Ureter (tissue), 1 donor: ENCODE measurements at regions not wholly inside any gene's neighbourhood (a gene's known extent, or its start where the extent isn't known, plus 50 kb on each side); places are given as distances from the start of the nearest gene placed in this dataset.

ENCODE experiments used
- DNase-seq: peaks from one replicate; pipeline ENCODE4 v3.0.0-alpha.2; 2020; ENCODE audit warnings: low spot score
- donor health status: DM: yes; HTN: yes; CAD: no.

DNA sequence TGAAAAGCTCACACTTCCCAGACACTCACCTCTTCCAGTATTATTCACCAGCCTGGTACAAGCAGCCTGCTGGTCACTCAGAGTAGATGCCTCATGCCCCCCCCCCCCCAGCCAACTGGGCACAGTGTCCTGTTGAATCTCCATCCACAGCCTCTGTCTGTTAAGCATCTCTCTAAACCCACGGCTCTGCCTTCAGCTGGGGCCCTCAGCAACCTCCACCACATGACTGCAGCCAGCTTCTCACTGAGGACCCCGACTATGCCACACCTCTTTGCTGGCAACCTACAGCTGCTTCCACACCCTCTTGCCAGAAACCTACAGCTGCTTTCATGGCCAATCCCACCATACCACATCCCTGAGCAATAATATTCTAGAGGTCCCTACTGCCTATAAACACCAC, 113.1 kb downstream of the RHOU start:
- DNase-seq = no peak

- no peak for DNase-seq
Observed at GRCh38 chr1:228849011-228849541, 113.8 kb downstream of the RHOU start.

GRCh38 chr1:228850141-228851100, 115.1 kb downstream of the RHOU start:
- DNase-seq = no peak

DNA sequence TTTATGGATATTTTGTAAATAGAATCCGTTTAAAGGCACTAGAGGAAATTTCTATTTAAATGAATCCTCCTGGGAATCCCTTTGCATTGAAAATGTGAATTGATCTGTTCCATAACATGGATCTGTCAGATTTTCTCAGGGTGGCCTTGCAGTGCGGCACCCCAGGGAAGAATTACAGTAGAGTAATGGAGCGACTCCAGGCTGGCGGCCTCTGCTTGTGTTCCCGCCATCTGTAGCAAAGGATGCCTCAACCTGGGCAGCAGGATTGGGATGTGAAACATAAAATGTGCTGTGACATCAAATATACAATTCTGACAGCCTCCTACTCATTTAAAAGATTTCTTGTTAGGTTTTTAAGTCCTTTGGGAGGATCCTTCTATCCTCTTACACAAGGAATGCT, 115.9 kb downstream of the RHOU start:
- no peak for DNase-seq

GRCh38 chr1:228851618-228852017, 116.3 kb downstream of the RHOU start:
- DNase-seq = no peak

GRCh38 chr1:228852024-228852423, 116.7 kb downstream of the RHOU start:
- DNase-seq = no peak

DNA sequence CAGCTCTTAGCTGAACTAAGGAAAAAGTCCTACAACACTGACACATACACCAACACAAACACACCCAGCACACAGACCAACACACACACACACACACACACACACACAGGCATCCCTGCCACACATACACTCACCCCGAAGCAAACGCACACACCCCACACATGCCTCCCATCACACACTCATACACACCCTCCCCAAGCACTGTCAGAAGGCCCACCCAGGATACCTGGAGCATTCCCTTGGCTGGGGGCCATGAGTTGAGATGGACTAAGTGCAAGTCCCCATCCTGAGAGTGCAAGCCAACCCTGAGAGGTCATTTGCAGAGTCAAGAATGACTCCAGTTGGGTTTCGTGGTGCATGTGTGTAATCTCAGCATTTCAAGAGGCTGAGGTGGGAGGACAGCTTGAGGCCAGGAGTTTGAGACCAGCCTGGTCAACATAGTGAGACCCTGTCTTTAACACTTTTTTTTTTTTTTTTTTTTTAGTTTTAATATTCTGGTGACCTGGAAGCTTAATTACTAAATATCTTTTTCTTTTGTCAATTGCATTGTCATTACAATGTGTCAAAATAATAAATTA, 117.3 kb downstream of the RHOU start:
- no peak for DNase-seq

DNA sequence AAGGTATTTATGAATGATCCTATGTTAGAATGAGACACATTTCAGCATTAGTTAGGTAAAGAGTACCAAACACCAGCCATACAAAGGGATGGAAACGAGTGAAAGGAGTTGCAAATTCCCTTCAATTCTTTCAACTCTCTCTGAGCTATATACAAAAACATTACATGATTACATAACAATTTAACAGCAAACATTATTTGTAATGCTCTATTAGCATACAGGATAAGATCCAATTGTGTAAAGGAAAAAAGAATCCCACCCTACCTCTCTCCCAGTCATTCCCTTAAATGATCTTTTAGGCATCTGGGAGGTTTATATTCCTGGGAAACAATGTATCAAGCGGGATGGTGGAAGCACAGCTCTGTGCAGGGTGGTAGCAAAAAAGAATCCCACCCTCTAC, 117.9 kb downstream of the RHOU start:
- DNase-seq = no peak

DNA sequence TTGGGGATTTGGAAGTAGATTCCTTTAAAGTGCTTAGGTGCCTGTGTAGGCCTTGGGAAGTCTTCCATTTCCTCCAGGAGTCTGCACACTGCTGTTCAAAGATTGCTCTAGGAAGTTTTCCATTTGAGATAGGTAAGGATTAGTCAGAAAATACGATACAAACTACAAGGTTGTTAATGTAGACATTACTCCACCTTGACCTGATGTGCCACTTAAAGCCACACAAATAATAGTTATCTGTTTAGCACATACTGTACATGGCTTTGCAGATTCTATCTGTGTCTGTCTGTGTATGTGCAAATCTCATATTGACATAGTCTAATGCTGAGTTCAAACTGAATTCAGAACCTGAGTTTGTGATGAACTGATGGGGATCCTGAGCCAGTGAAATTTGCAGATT, 118.4 kb downstream of the RHOU start:
- DNase-seq = no peak

- DNase-seq = no peak
Observed at GRCh38 chr1:228854907-228855306, 119.6 kb downstream of the RHOU start.

DNA sequence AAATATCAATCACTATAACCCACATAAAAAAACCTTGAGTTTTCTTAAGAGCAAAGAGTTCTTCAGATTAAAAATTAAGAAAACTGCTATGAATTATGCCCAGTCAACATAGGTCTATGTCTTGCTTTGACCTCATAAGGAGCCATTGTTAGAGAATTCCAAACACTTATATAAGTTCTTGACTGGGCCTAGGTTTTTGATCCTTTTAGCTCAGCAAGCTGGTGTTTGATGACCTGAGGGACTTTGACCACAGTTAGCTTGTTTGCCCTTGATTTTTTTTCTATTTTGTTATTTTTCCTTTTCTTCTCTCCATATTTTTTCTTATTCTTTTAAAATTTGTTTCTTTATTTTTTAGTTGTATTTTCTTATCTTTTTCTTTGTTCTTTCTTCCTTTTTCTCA, 122.3 kb downstream of the RHOU start:
- no peak for DNase-seq

GRCh38 chr1:228860911-228861831, 125.9 kb downstream of the RHOU start:
- peak; percentile 56 for DNase-seq

- DNase-seq = peak; percentile 17
Observed at GRCh38 chr1:228861832-228862180, 126.5 kb downstream of the RHOU start.

GRCh38 chr1:228862542-228863505, 127.5 kb downstream of the RHOU start:
- DNase-seq = no peak

DNA sequence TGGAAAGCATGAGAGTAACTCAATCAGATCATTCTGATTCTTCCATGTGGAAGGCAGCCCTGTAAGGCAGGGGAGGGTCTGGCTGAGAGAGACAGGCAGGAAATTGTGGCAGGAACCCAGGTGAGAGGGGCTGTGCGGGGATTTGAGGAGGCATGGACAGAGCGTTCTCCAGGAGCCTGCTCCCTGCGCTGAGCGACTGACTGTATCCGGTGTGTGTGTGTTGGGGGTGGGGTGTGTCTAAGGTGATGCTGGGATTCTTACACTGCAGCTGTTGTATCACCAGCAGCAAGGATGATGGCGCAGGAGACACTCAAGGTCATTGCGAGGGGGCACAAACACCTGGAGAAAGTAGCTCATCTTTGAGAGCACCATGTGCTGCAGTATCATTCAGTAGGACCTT, 128.5 kb downstream of the RHOU start:
- DNase-seq = no peak

DNA sequence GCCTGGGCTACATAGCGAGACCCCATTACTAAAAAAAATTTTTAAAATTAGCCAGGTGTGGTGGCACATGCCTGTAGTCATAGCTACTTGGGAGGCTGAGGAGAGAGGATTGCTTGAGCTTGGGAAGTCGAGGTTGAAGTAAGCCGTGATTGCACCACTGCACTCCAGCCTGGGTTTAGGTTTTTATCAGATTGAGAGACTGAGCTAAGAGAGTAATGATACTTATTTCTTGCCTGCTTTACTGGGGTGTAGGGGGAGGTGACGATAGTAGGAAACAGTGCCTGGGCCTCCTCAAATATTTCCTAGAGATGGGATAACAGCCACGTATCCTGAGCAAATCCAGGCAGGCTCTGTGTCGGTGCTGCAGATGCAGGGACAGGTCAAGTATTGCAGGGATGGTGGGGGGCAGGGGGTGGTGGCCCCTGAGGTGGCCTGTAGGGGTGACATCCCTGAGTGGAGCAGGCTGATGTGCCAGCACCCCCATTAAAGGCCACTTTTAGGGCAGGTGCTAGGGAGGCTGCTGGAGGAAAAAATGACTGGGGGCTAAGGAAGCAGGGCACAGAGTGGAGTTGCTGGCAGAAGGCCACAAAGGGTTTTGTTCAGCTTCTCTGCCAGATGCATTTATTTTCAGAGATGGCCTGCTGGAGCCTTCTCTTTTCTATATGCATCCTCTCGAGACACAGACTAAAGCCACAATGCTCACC, 130.5 kb downstream of the RHOU start:
- DNase-seq = no peak

DNA sequence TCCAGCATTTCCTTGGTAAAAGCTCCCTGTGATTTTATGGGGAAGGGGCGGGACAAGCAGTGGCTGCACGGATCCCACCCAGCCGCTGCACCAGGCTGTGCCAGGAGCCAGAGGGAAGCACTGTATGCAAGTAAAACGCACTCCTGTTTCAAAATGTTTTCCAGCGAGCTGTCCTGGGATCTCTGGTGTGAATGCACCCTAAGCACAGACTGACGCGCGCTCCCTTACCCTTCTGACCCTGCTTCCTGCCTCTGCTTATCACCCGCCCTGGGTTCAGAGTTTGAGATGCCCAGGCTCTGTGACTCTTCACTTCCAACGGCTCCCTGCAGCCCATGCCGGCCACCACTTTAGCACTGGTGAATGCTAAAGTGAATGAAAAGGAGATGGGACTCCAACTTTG, 131.2 kb downstream of the RHOU start:
- no peak for DNase-seq

DNA sequence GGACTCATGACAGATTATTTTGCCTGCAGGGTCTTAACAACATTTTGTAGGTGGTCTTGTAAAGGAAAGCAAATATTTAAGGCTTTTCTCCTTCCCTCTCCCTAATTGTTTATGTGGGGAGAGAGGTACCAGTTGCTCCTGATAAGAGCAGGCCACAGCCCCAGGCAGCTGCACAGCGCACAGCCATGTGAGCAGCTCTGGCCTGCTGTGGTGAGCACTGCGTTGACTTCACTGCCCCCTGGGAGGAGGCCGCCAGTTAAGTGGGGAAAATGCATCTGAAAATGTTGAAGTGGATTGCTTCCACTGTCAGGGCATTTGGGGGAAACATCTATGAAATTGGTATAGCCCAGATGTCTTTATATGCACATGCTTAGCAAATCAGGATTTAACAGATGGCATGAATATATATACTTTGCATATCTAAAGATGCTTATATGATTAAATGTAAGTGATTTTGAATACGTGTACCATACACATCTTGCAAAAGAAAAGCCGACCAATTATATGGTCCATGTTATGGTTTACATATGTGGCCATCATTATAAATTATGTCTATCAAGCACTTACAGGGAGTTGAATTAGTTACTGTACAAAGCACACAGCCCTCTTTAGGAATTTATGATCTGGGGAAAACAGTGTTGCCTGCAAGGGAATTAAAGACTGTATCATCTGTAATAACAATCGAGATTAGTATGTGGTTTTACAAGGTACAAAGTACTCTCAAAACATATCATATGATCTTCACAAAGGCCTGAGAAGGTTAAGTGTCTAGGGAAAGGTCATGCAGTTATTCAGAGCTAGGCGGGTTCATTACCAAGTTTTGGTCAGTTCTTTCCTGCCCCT, 132.1 kb downstream of the RHOU start:
- no peak for DNase-seq
